Fibroblast of skin of scalp (primary cell): ENCODE measurements at regions not wholly inside any gene's neighbourhood (a gene's known extent, or its start where the extent isn't known, plus 50 kb on each side); places are given as distances from the start of the nearest gene placed in this dataset.

ENCODE experiments used
- DNase-seq: peaks from one replicate; pipeline ENCODE4 v3.0.0-alpha.2; 2013

GRCh38 chr2:129892773-129893172, 86.7 kb upstream of the RAB6C start:
- no peak for DNase-seq

GRCh38 chr2:129893244-129893643, 86.2 kb upstream of the RAB6C start:
- no peak for DNase-seq

GRCh38 chr2:129894616-129895015, 84.8 kb upstream of the RAB6C start:
- no peak for DNase-seq

- DNase-seq = no peak
These were observed 84.4 kb upstream of the RAB6C start for GRCh38 chr2:129895061-129895460.

DNA sequence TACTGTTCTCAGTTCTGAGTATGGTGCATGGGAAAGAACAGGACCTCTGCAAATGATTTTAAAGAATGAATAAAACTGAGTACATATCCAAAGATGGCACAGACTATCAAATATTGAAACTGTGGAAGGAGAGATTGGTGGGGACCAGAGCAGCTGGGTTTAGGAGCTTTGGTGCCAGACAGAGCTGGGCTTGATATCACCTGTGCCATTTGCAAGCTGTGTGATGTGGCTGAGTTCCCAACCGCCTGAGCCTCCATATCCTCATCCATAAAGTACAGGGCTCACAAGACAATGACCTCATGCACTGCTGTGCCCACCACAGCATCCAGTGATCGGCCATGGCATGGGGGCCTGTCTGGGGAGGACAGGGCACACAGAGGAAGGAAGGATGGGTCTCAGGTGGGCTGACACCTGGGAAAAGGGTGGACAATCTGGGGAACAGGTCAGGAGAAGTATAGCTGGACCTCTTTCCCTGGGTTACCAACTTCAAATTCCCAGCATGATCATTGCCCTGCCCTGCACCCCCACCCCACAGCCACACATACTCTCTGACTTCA, 83.9 kb upstream of the RAB6C start:
- no peak for DNase-seq

GRCh38 chr2:129896226-129897100, 83.0 kb upstream of the RAB6C start:
- no peak for DNase-seq

DNA sequence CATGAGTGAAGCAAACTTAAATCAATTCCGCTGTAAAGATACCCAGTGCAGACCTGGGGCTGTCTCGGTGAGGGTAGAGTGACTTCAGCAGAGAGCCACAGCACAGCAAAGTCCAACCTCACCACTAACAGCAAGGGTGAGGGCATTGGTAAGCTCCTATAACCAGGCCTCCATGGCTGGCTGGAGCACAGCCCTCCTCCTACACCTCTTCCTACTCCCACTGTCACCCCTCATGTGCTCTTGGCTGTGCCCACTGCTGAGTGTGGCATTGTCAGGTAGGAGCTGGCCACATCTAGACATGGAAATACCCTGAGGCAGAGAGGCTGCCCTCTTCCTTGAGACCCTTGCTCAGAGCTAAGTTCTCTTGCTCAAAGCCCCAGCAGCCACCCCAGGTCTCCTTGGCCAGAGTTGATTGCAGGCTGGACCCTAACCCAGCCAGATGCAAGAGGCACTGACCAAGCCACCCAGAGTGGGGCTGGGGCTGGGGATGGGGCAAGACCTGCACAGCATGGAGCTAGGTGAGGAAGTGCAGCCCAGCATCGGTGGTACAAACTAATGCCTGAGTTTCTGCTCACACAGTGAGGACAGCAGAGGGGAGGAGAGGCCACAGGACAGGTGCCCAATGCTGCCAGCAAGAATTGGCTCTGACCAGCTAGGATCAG, 77.6 kb upstream of the RAB6C start:
- DNase-seq = no peak

- no peak for DNase-seq
These were observed 76.5 kb upstream of the RAB6C start for GRCh38 chr2:129902731-129903585.

GRCh38 chr2:129903586-129904425, 75.7 kb upstream of the RAB6C start:
- no peak for DNase-seq

- DNase-seq = no peak
These were observed 74.7 kb upstream of the RAB6C start for GRCh38 chr2:129904532-129905446.

DNA sequence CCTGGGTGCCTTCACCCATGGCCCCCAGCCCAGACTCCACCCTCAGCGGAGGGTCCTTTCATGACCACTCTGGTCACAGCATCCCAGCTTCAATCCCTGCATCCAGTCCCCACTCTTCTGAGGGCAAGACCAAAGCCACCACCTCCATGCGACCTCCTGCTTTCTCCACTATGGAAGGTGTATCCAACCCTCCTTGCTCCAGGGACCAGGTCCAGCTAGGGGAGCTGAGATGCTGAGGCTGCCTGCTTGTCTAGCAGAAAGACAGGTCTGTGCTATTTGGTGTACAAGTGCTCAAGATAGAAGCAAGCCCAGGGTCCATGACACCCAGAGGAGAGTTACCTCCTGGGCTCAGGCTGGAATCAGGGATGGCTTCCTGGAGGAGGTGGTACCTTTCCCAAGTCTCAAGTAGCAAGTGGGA, 73.8 kb upstream of the RAB6C start:
- DNase-seq = no peak

DNA sequence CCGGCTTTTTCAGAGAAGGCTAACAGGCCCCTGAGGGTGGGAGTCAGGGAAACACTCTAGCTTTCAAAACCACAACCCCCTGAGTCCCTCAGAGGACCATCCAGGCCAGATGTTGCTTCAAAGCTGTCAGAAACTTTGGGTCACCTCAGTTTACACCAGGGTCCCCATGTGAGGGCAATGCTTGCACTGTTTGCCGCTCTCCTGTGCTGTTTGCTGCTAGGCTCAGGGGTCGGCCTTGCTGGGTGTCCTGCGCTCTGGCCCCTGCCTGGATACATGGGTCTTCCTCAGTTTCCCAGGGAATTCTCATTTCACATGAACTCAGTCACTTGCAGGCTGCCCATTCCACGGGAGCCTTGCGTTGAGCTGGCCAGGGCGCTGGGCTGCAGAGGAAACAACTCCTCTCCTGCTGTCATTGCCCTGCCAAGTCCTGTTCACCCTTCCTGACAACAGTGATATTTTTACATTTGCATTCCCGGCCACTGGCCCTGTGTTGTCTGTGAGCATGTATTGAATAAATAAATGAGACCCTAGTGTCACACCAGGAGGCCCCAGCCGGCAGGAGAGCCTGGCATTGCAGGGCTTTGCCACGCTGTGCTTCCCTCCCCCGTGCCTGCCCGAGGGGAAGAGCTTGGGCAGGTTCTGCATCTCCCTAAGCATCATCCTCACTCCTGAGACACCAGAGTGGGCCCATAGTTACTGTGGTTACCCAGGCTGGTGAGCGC, 73.2 kb upstream of the RAB6C start:
- no peak for DNase-seq

- no peak for DNase-seq
These were observed 72.6 kb upstream of the RAB6C start for GRCh38 chr2:129906861-129907235.

DNA sequence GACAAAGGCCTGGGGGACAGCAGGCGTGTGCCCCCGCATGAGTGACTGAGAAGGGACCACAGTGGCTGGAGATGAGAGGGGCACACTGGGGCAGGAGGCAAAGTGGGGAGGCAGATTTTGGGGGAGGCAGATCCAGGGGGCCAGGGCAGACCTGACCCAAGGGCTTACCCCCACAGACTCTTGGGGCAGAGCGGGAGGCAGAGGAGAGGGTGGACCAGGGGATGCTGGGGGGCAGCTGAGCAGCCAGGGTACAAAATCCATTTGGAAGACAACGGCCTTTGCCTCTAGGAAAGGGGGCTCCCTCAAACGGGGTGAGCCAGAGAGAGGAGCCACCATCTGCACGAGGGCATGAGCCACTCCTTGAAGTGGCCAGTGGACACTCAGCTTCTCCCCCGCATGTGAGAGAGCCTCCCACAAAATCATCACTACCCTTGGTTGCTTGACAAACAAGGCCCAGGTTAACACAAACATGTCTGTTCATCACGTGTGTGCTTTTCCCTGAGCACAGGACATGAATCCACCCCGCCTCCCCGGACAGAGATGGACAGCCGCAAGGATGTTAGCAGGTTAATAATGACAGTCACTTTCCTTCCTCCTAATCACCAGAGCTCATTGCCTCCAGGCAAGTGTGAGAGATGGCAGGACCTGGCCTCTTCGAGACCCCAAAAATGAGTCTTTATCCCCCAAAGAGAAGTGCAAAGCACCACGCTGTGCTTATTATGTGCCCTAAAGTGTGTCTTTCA, 72.0 kb upstream of the RAB6C start:
- DNase-seq = no peak

DNA sequence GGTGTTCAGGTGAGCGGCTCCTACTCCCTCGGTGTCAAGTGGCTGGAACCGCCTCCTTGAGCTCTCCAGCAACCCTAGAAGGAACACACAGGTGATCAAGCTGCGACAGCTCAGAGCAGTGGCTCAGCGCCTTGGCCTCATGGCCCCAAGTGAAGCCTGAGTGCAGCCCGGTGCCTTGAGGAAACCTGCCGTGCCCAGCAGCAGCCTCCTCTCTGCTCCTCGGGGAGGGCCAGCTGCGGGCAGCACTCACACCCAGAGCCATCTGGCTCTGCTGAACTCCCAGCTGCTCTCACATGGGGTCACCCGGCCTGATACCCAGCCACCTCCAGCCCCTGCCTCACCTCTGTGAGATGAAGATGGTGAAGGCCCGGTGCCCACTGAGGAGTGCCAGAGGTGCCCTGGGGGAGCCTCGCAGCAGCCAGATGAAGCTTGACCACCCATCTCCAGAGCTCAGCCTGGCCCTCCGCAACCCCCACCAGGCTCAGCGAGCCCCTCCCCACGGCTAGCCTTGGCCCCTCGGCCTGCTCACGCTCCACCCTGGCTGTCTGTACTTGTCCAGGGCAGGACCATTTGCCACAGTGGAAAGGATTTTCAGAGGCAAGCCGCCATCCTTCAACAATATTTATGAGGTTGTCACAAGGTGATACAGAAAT, 70.6 kb upstream of the RAB6C start:
- DNase-seq = no peak

DNA sequence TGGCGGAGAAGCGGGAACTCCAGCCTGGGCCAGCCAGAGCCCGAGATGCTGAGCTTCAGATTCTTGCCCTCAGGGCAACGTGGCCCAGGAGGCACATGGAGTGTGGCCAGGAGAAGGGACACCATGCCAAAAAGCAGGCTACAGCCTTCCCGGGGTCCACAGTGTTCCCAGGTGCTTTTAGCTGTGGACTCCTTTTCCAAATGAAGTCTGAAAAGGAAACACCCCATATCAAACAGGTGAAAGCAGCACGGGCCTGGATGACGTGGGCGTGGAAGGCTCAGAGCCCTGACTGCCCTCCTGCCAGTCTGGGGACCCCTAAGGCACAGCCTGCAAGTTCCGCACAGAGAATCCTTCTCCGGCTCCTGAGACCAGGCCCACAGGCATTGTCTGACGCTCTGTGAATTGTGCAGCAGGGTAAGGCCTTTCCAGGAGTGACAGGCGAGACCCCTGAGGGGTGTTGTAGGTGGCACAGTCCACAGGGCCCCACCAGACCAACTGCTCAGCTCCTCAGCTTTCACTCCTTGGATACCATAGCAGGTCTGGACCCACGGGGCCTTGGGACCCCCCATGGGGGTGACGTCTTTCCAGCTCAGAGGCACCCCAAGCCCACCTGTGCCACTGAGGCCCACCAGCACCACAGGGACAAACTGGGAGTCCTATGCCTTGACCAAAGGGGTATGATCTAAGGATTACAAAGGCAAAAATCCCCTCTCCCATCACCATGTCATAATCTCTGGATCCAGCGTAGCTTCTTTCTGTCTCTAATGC, 69.6 kb upstream of the RAB6C start:
- DNase-seq = no peak

GRCh38 chr2:129910446-129911362, 68.8 kb upstream of the RAB6C start:
- DNase-seq = no peak
